Calu3 (cell line): ENCODE measurements at regions not wholly inside any gene's neighbourhood (a gene's known extent, or its start where the extent isn't known, plus 50 kb on each side); places are given as distances from the start of the nearest gene placed in this dataset.

Experiments used
- BruUV-seq: library from RNA; stranded (reverse); fragments of 400-500 nt; replicated peaks from 2 replicates; lab custom pipeline; 2021; lab: Mats Ljungman, UMichigan
- CTCF ChIA-PET: fragments of 300-600 bp; sonication (Branson Sonifier 250); formaldehyde crosslinking; loops from one replicate; lab custom pipeline; 2022; ENCODE audit warnings: antibody characterized with exemption; lab: Charles Lee
- DNase-seq: peaks from one replicate; pipeline ENCODE4 v3.0.0; 2022
- H3K27ac Mint-ChIP-seq: one replicate; pipeline ENCODE4 v1.8.0; 2022; ENCODE audit warnings: mixed read lengths; ENCODE audit not compliant: unreplicated experiment
- H3K27me3 Mint-ChIP-seq: one replicate; pipeline ENCODE4 v1.8.0; 2022; ENCODE audit warnings: mixed read lengths; ENCODE audit not compliant: unreplicated experiment
- H3K36me3 Mint-ChIP-seq: one replicate; pipeline ENCODE4 v1.8.0; 2022; ENCODE audit warnings: mild to moderate bottlenecking, moderate library complexity, mixed read lengths; ENCODE audit not compliant: insufficient read depth, unreplicated experiment
- H3K4me1 Mint-ChIP-seq: one replicate; pipeline ENCODE4 v1.8.0; 2022; ENCODE audit warnings: mild to moderate bottlenecking, low read depth, mixed read lengths; ENCODE audit not compliant: unreplicated experiment
- H3K4me3 Mint-ChIP-seq: one replicate; pipeline ENCODE4 v1.8.0; 2022; ENCODE audit warnings: mild to moderate bottlenecking, low read depth, moderate library complexity, mixed read lengths; ENCODE audit not compliant: unreplicated experiment
- H3K9me3 Mint-ChIP-seq: one replicate; pipeline ENCODE4 v1.8.0; 2022; ENCODE audit warnings: low read depth, mixed read lengths; ENCODE audit not compliant: unreplicated experiment
- intact Hi-C: fragments of 100-400 bp; cut with micrococcal nuclease; formaldehyde crosslinking; loops from one replicate; pipeline ENCODE4 v1.10.0; 2022; ENCODE audit not compliant: unreplicated experiment
- TF ChIP-seq, protein P1 (sequence below): fragments of 200-600 bp; IDR thresholded peaks from one replicate; pipeline ENCODE4 v1.8.0; 2022; ENCODE audit warnings: antibody characterized with exemption; ENCODE audit not compliant: unreplicated experiment

DNA sequence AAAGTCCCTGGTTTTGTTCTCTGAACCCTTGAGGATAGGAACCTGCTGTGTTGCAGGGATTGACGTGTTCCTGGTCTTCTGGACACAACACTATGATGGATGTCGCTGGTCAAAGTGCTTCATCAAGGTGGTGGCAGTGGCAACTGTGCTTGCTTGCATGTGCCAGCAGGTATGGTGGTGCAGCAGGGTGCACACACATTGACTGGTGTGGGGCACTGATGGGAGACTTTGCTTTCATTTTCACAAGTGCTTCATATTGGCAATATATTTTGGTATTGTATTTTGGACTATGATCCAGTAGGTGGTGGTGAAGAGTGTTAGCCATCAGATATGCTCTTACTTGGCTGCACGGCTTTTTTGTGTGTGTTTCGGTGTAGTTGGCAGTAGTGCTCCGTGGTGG lies 479.8 kb upstream of the CTNND2 start:
- no peaks in the 10 kb centered on the region for H3K4me1 Mint-ChIP-seq
- CTCF ChIA-PET: no interaction called here
- no peak overlapping the region for H3K4me3 Mint-ChIP-seq

DNA sequence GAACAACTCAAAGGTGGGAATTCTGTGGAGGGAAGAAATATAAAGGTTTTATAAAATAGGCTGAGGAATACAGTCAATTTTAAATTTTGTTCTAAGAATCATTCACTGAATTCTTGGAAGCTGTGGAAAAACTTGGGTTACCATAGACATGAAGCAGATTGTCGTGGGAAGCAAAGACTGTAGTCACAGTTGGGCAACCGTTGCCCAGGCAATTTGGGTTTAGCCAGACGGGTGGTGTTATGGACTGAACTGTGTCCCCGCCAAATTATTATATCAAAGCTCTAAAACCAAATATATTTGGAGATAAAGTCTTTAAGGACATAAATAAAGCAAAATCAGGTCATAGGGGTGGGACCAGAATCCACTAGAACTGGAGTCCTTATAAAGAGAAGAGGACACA lies 463.7 kb upstream of the CTNND2 start:
- TF ChIP-seq, protein P1, sequence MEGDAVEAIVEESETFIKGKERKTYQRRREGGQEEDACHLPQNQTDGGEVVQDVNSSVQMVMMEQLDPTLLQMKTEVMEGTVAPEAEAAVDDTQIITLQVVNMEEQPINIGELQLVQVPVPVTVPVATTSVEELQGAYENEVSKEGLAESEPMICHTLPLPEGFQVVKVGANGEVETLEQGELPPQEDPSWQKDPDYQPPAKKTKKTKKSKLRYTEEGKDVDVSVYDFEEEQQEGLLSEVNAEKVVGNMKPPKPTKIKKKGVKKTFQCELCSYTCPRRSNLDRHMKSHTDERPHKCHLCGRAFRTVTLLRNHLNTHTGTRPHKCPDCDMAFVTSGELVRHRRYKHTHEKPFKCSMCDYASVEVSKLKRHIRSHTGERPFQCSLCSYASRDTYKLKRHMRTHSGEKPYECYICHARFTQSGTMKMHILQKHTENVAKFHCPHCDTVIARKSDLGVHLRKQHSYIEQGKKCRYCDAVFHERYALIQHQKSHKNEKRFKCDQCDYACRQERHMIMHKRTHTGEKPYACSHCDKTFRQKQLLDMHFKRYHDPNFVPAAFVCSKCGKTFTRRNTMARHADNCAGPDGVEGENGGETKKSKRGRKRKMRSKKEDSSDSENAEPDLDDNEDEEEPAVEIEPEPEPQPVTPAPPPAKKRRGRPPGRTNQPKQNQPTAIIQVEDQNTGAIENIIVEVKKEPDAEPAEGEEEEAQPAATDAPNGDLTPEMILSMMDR: no peak
- CTCF ChIA-PET: no interaction called here
- H3K36me3 Mint-ChIP-seq: no peaks in the 10 kb centered on the region
- H3K9me3 Mint-ChIP-seq: peaks cover 2% of the 10 kb centered on the region
- intact Hi-C loops: no loop called here
- H3K27ac Mint-ChIP-seq: no peak overlapping the region
- DNase-seq: no peak
- H3K27me3 Mint-ChIP-seq: no peaks in the 10 kb centered on the region
- no TSS peak for BruUV-seq
- no peak overlapping the region for H3K4me3 Mint-ChIP-seq
- no peaks in the 10 kb centered on the region for H3K4me1 Mint-ChIP-seq

More for the DNA sequence above, 479.8 kb upstream of the CTNND2 start:
- no TSS peak for BruUV-seq
- no peaks in the 10 kb centered on the region for H3K27me3 Mint-ChIP-seq
- peaks cover 30% of the 10 kb centered on the region for H3K9me3 Mint-ChIP-seq
- DNase-seq: no peak
- intact Hi-C loops: no loop called here
- TF ChIP-seq, protein P1: no peak
- H3K27ac Mint-ChIP-seq: no peak overlapping the region
- H3K36me3 Mint-ChIP-seq: no peaks in the 10 kb centered on the region

DNA sequence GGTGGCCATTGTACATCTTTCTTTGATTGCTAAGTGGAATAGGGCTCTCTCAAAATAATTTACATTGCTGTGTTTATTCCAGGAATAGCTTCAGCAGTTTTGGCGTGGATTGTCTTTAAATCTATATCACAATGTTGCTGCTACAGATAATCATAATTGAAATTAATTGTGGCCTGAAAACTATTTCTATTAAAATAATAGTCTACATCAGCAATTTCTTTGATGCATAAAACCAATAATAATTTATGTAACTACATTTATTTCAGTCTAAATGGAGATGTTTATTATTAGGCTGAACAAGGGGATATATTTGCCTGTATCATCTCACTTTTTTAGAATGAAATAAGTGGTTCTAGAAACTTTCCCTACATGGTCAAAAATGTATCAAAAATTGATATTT lies 456.0 kb upstream of the CTNND2 start:
- Mint-ChIP-seq H3K4me1 (no peaks in the 10 kb centered on the region), H3K27me3 (no peaks in the 10 kb centered on the region), H3K27ac (no peak overlapping the region), H3K9me3 (peaks cover 17% of the 10 kb centered on the region), H3K36me3 (no peaks in the 10 kb centered on the region), H3K4me3 (no peak overlapping the region)
- intact Hi-C loops: no loop called here
- CTCF ChIA-PET: no interaction called here
- DNase-seq: no peak
- TF ChIP-seq, protein P1: no peak
- BruUV-seq: no TSS peak

DNA sequence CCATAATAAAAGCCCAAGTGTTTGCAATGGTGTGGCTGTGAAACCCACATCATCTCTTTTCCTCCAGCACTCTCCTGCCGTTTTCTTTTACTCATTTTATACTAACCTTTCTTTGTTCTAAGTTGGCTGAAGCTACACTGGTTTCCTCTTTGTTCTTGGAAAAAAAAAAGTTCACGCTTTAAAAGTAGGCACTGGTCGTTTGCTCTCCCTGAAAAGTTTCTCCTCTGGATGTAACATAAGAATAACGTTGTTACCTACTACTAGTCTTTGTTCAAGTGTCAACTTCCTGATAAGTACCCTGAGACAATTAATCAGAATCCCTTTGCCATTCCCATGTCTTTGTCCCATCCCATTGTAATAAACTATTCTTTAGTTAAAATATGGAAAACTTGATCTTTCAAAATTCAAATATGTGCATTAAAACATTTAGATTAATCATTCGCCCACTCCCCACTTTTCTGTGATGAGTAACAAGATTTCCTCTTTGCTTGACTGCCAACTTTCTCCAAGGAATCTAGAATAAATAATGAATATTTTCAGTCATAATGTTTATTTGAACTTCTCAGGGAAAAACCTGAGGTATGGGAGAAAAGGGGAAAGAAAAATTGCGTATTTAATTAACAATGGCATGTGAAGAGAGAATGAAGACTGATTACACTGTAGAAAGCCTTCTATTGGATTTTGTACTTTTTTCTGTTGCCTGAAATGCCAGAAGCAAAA lies 454.3 kb upstream of the CTNND2 start:
- CTCF ChIA-PET: no interaction called here
- no peaks in the 10 kb centered on the region for H3K4me1 Mint-ChIP-seq
- H3K9me3 Mint-ChIP-seq: peaks cover 24% of the 10 kb centered on the region
- H3K36me3 Mint-ChIP-seq: no peaks in the 10 kb centered on the region
- DNase-seq: no peak
- TF ChIP-seq, protein P1: no peak
- no peak overlapping the region for H3K4me3 Mint-ChIP-seq
- BruUV-seq: no TSS peak
- H3K27ac Mint-ChIP-seq: no peak overlapping the region
- intact Hi-C loops: no loop called here
- H3K27me3 Mint-ChIP-seq: no peaks in the 10 kb centered on the region
